BLaER1 treated with 17β-estradiol and CSF1 and Interleukin-3, amounts not matched to agents 10 nM and 100 nM (cell line): ENCODE measurements at regions not wholly inside any gene's neighbourhood (a gene's known extent, or its start where the extent isn't known, plus 50 kb on each side); places are given as distances from the start of the nearest gene placed in this dataset.

Experiments
- H3K27ac ChIP-seq, 11 experiments: shearing (Covaris generic); formaldehyde crosslinking; 2 replicates each; pipeline ENCODE4 v1.8.1; 2022
- H3K27me3 ChIP-seq, 11 experiments: shearing (Covaris generic); formaldehyde crosslinking; 2 replicates each; pipeline ENCODE4 v1.8.1; 2022
- H3K36me3 ChIP-seq, 11 experiments: shearing (Covaris generic); formaldehyde crosslinking; 2 replicates each; pipeline ENCODE4 v1.8.1; 2022
- H3K4me1 ChIP-seq, 10 experiments: shearing (Covaris generic); formaldehyde crosslinking; 2 replicates each; pipeline ENCODE4 v1.8.1; 2022
- H3K4me2 ChIP-seq, 11 experiments: shearing (Covaris generic); formaldehyde crosslinking; 2 replicates each; pipeline ENCODE4 v1.8.1; 2022
- H3K4me3 ChIP-seq, 10 experiments: shearing (Covaris generic); formaldehyde crosslinking; 2 replicates each; pipeline ENCODE4 v1.8.1; 2022
- H3K9ac ChIP-seq, 11 experiments: shearing (Covaris generic); formaldehyde crosslinking; 2 replicates each; pipeline ENCODE4 v1.8.1; 2022
- H3K9me3 ChIP-seq, 11 experiments: shearing (Covaris generic); formaldehyde crosslinking; replicated peaks in 1 of 11; 2 replicates each; pipeline ENCODE4 v1.8.1; 2022
- H4K20me1 ChIP-seq, 11 experiments: shearing (Covaris generic); formaldehyde crosslinking; 2 replicates each; pipeline ENCODE4 v1.8.1; 2022
- Cebpa-rat ChIP-seq, 11 experiments: shearing (Covaris generic); IDR thresholded peaks; 2 replicates each; pipeline ENCODE4 v1.8.1; 2022

DNA sequence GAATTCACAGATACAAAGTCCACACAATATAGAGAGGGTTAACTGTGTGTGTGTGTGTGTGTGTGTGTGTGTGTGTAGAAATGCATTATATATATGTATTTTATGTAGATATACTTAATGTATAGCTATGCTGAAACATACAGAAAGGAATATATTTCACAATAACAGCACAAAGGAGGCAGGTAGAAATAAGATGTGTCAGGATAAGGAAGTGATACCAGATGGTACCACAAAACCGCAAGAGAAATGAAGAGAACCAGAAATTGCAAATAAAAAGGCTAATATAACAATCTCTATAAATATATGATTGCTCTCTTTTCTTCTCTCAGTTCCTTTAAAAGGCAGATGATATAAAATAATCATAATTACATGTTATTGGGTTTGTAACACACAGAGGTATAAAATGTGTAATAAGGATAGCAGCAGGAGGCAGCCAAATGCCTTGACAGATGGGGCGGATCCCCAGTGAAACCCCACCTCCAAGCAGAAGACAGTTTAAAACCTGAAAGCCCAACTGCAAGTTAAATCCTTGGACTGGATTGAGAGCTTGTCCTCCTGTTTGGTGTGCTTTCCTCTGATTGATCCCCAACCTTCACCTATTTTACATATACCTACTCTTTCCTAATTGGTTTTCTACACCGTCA is 365.4 kb upstream of the C16orf82 start:
- peaks cover 24 to 57% (median 36%) of the 10 kb centered on the region in 10 experiments for H3K4me1 ChIP-seq
- H4K20me1 ChIP-seq, result no peaks in the 10 kb centered on the region
- peak overlapping the region in 6 of 11 experiments; percentile 18 to 70 (median 36); a peak in 10 of 22 replicates for H3K9ac ChIP-seq
- peak in 2 of 11 experiments; percentile 68 to 82; a peak in 4 of 22 replicates for TF ChIP-seq Cebpa-rat (IDR thresholded peaks at IDR 0.05)
- no peaks in the 10 kb centered on the region for H3K36me3 ChIP-seq
- H3K4me2 ChIP-seq, result peak overlapping the region in 10 of 11 experiments; percentile 11 to 79 (median 66); a peak in 19 of 22 replicates
- peak overlapping the region in 8 of 11 experiments; percentile 39 to 87 (median 72); a peak in 15 of 22 replicates for H3K27ac ChIP-seq
- peaks cover 7 to 48% (median 38%) of the 10 kb centered on the region in 11 experiments; a peak in 19 of 22 replicates for H3K9me3 ChIP-seq
- 0 out of 20 replicates have a peak overlapping the region, but pooled peaks of 1 of the 10 experiments have one; percentile 5 for H3K4me3 ChIP-seq
- no peaks in the 10 kb centered on the region; a peak in 1 of 22 replicates for H3K27me3 ChIP-seq

DNA sequence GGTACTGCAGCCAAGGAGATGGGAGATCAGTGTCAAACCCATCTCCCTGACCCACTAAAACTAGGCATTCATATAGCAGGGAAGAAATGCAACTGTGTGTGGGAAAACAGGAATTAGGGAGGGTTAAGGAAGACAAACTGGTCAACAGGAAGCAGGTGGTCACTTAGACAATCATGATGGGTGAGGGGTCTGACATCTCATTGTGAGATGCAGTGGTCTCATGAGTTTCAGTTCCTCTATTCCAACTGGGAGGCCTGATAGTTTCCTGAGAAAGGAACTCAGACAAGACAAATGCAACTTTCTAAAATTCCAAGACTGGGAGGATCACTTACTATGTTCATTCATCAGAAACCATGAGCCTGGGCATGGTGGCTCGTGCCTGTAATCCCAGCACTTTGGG is 361.4 kb upstream of the C16orf82 start:
- Histone ChIP-seq H3K27ac (peak overlapping the region in 9 of 11 experiments; percentile 22 to 81 (median 77); a peak in 17 of 22 replicates), H3K4me3 (peak overlapping the region in 3 of 10 experiments; percentile 13 to 37 (median 18); a peak in 3 of 20 replicates), H3K4me2 (peak overlapping the region; percentile 59 to 90 (median 80)), H3K9me3 (peaks cover 13 to 46% (median 28%) of the 10 kb centered on the region in 11 experiments; a peak in 17 of 22 replicates), H3K4me1 (peaks cover 29 to 66% (median 50%) of the 10 kb centered on the region in 10 experiments), H4K20me1 (no peaks in the 10 kb centered on the region), H3K36me3 (no peaks in the 10 kb centered on the region), H3K9ac (peak overlapping the region in 8 of 11 experiments; percentile 32 to 66 (median 54); a peak in 13 of 22 replicates), H3K27me3 (no peaks in the 10 kb centered on the region)
- no peak for TF ChIP-seq Cebpa-rat (IDR thresholded peaks at IDR 0.05)

- Histone ChIP-seq H3K4me1 (peaks cover 26 to 46% (median 38%) of the 10 kb centered on the region in 10 experiments), H4K20me1 (no peaks in the 10 kb centered on the region), H3K27me3 (no peaks in the 10 kb centered on the region), H3K4me2 (peak overlapping the region in 1 of 11 experiments; percentile 32; a peak in 1 of 22 replicates), H3K9ac (no peak overlapping the region), H3K4me3 (no peak overlapping the region), H3K36me3 (no peaks in the 10 kb centered on the region), H3K9me3 (peaks cover 6 to 31% (median 17%) of the 10 kb centered on the region in 11 experiments; a peak in 15 of 22 replicates), H3K27ac (0 out of 22 replicates have a peak overlapping the region, but pooled peaks of 1 of the 11 experiments have one; percentile 81)
- TF ChIP-seq Cebpa-rat (IDR thresholded peaks at IDR 0.05), result no peak
These were observed 358.3 kb upstream of the C16orf82 start for GRCh38 chr16:26708428-26708827.

GRCh38 chr16:26709175-26709574 is 357.6 kb upstream of the C16orf82 start:
- no peak for TF ChIP-seq Cebpa-rat (IDR thresholded peaks at IDR 0.05)
- Histone ChIP-seq H3K9ac (no peak overlapping the region), H3K4me2 (no peak overlapping the region), H4K20me1 (no peaks in the 10 kb centered on the region), H3K27ac (no peak overlapping the region), H3K36me3 (no peaks in the 10 kb centered on the region), H3K4me1 (peaks cover 26 to 48% (median 38%) of the 10 kb centered on the region in 10 experiments), H3K27me3 (no peaks in the 10 kb centered on the region), H3K9me3 (peaks cover 0 to 27% (median 14%) of the 10 kb centered on the region in 11 experiments; a peak in 14 of 22 replicates), H3K4me3 (no peak overlapping the region)

DNA sequence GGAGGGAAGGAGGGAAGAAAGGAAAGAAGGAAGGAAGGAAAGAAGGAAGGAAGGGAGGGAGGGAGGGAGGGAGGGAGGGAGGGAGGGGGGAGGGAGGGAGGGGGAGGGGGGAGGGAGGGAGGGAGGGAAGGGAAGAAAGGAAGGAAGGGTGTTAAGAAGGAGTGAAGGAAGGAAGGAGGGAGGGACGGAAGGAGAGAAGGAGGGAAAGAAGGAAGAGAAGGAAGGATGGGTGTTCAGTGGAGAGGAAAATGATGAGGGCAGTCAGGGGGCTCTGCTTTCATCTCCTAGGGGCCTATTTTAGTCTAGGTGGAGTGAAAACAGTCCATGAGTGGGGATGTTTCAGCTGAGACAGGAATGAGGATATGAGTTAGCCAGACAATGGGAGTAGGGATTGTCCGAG is 357.0 kb upstream of the C16orf82 start:
- Histone ChIP-seq H3K4me3 (no peak overlapping the region), H4K20me1 (no peaks in the 10 kb centered on the region), H3K27me3 (no peaks in the 10 kb centered on the region), H3K4me2 (peak overlapping the region in 5 of 11 experiments; percentile 36 to 55 (median 39); a peak in 6 of 22 replicates), H3K27ac (no peak overlapping the region), H3K36me3 (no peaks in the 10 kb centered on the region), H3K9ac (no peak overlapping the region), H3K9me3 (peaks cover 0 to 27% (median 14%) of the 10 kb centered on the region in 11 experiments; a peak in 14 of 22 replicates), H3K4me1 (peaks cover 30 to 51% (median 39%) of the 10 kb centered on the region in 10 experiments)
- no peak for TF ChIP-seq Cebpa-rat (IDR thresholded peaks at IDR 0.05)

DNA sequence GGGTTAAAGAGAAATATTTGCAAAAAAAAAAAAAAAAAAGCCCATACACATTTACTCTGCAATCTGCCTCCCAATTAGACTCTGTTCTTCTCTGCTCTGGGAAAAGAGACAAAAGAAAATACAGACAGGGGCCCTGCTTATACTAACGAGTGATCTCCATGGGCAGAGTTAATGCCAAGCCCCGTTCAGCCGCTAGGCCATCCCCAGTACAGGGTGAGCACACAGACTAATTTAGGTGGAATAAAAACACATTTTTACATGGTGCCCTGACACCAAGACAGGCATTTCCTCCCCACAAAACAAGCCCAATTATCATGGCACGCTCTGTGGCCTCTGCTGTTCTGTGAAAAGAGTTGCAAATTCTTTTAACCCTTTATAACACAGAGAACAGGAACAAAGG is 356.3 kb upstream of the C16orf82 start:
- no peak for TF ChIP-seq Cebpa-rat (IDR thresholded peaks at IDR 0.05)
- no peaks in the 10 kb centered on the region for H3K27me3 ChIP-seq
- H3K4me3 ChIP-seq, result no peak overlapping the region
- H3K4me2 ChIP-seq, result peak overlapping the region in 9 of 11 experiments; percentile 15 to 61 (median 39); a peak in 16 of 22 replicates
- peak overlapping the region in 1 of 11 experiments; percentile 11; a peak in 1 of 22 replicates for H3K27ac ChIP-seq
- no peak overlapping the region for H3K9ac ChIP-seq
- H3K4me1 ChIP-seq, result peaks cover 26 to 46% (median 37%) of the 10 kb centered on the region in 10 experiments
- H4K20me1 ChIP-seq, result no peaks in the 10 kb centered on the region
- no peaks in the 10 kb centered on the region for H3K36me3 ChIP-seq
- H3K9me3 ChIP-seq, result peaks cover 0 to 27% (median 14%) of the 10 kb centered on the region in 11 experiments; a peak in 14 of 22 replicates

- H3K27ac ChIP-seq, result no peak overlapping the region
- H3K4me1 ChIP-seq, result peaks cover 12 to 32% (median 26%) of the 10 kb centered on the region in 10 experiments; a peak in 19 of 20 replicates
- peaks cover 0 to 14% (median 3%) of the 10 kb centered on the region in 11 experiments; a peak in 11 of 22 replicates for H3K9me3 ChIP-seq
- no peak overlapping the region for H3K4me2 ChIP-seq
- no peaks in the 10 kb centered on the region for H3K36me3 ChIP-seq
- no peaks in the 10 kb centered on the region for H3K27me3 ChIP-seq
- no peak overlapping the region for H3K4me3 ChIP-seq
- no peaks in the 10 kb centered on the region for H4K20me1 ChIP-seq
- no peak overlapping the region for H3K9ac ChIP-seq
- no peak for TF ChIP-seq Cebpa-rat (IDR thresholded peaks at IDR 0.05)
These were observed 353.9 kb upstream of the C16orf82 start for GRCh38 chr16:26712876-26713275.

GRCh38 chr16:26715969-26716368 is 350.8 kb upstream of the C16orf82 start:
- Histone ChIP-seq H3K4me1 (peaks cover 8 to 24% (median 18%) of the 10 kb centered on the region in 10 experiments; a peak in 18 of 20 replicates), H3K27me3 (no peaks in the 10 kb centered on the region), H3K4me3 (no peak overlapping the region), H4K20me1 (no peaks in the 10 kb centered on the region), H3K27ac (no peak overlapping the region), H3K9ac (no peak overlapping the region), H3K4me2 (no peak overlapping the region), H3K9me3 (no peaks in the 10 kb centered on the region; a peak in 1 of 22 replicates), H3K36me3 (no peaks in the 10 kb centered on the region)
- TF ChIP-seq Cebpa-rat (IDR thresholded peaks at IDR 0.05), result no peak

GRCh38 chr16:26717826-26718225 is 348.9 kb upstream of the C16orf82 start:
- Histone ChIP-seq H3K4me2 (peak overlapping the region in 7 of 11 experiments; percentile 19 to 63 (median 34); a peak in 12 of 22 replicates), H3K9me3 (no peaks in the 10 kb centered on the region; a peak in 1 of 22 replicates), H3K36me3 (no peaks in the 10 kb centered on the region), H3K4me1 (peaks cover 8 to 23% (median 19%) of the 10 kb centered on the region in 10 experiments; a peak in 17 of 20 replicates), H3K4me3 (no peak overlapping the region), H3K27me3 (no peaks in the 10 kb centered on the region), H3K27ac (no peak overlapping the region; a peak in 1 of 22 replicates), H3K9ac (no peak overlapping the region; a peak in 1 of 22 replicates), H4K20me1 (no peaks in the 10 kb centered on the region)
- no peak for TF ChIP-seq Cebpa-rat (IDR thresholded peaks at IDR 0.05)
